Osteoblast (primary cell): ENCODE measurements at regions not wholly inside any gene's neighbourhood (a gene's known extent, or its start where the extent isn't known, plus 50 kb on each side); places are given as distances from the start of the nearest gene placed in this dataset.

ENCODE experiments used
- DNase-seq: peaks from one replicate; pipeline ENCODE4 v3.0.0; 2011; ENCODE audit warnings: low spot score, mixed read lengths; ENCODE audit not compliant: insufficient read length; ENCODE audit errors: missing footprints
- H2AFZ ChIP-seq: 2 replicates; pipeline ENCODE4 v1.6.0; 2011; ENCODE audit warnings: mild to moderate bottlenecking, low read length
- H3K27ac ChIP-seq: 2 replicates; pipeline ENCODE4 v1.5.1; 2011; ENCODE audit warnings: mild to moderate bottlenecking, low read depth, low read length, moderate library complexity
- H3K27me3 ChIP-seq: 2 replicates; pipeline ENCODE4 v1.6.0; 2012; ENCODE audit warnings: mild to moderate bottlenecking, control low read depth, inconsistent platforms, low read length, moderate library complexity; ENCODE audit not compliant: insufficient read depth
- H3K36me3 ChIP-seq: 2 replicates; pipeline ENCODE4 v1.5.1; 2011; ENCODE audit warnings: mild to moderate bottlenecking, low read length, control low read depth, moderate library complexity; ENCODE audit not compliant: insufficient read depth
- H3K4me1 ChIP-seq: 2 replicates; pipeline ENCODE4 v1.5.1; 2011; ENCODE audit warnings: mild to moderate bottlenecking, low read length, control low read depth, moderate library complexity; ENCODE audit not compliant: insufficient read depth
- H3K4me2 ChIP-seq: 2 replicates; pipeline ENCODE4 v1.6.0; 2011; ENCODE audit warnings: mild to moderate bottlenecking, low read length; ENCODE audit not compliant: insufficient read depth
- H3K4me3 ChIP-seq: fragments of 200-600 bp; sonication (generic); 3 replicates; pipeline ENCODE4 v1.5.1; 2012; ENCODE audit warnings: mild to moderate bottlenecking, low read length, inconsistent platforms; ENCODE audit not compliant: insufficient read depth
- H3K79me2 ChIP-seq: 2 replicates; pipeline ENCODE4 v1.6.0; 2012; ENCODE audit warnings: mild to moderate bottlenecking, low read length, control low read depth, inconsistent platforms; ENCODE audit not compliant: insufficient read depth
- H3K9me3 ChIP-seq: 2 replicates; pipeline ENCODE4 v1.5.1; 2011; ENCODE audit warnings: low read depth, low read length, control low read depth
- H4K20me1 ChIP-seq: 2 replicates; pipeline ENCODE4 v1.6.0; 2012; ENCODE audit warnings: mild to moderate bottlenecking, low read length, control low read depth; ENCODE audit not compliant: insufficient read depth
- CTCF ChIP-seq: IDR thresholded peaks from 2 replicates; pipeline ENCODE4 v1.5.1; 2011; ENCODE audit warnings: mild to moderate bottlenecking, low read depth, low read length, moderate library complexity; ENCODE audit errors: extremely low read depth

DNA sequence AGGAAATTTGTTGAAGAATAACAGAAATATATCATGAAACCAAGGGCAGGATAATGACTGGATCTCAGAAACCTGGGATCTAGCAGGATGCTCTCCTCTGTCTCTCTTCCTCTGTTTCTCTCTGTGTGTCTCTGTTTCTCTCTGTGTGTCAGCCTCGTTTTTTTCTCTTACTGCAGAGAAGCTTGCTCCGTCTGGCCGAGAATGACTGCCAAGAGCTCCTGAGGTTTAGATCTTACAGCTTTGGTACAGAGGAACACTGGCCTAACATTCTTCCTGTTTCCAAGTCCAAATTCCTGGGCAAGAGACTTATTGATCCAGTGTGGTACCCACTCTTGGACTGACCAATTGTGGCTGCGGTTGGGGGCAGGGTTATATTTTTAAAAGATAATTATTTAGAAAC lies 564.0 kb downstream of the XPNPEP1 start:
- Histone ChIP-seq H2AFZ (no peak overlapping the region), H3K9me3 (no peaks in the 10 kb centered on the region), H3K36me3 (no peaks in the 10 kb centered on the region), H3K27ac (no peak overlapping the region), H4K20me1 (no peaks in the 10 kb centered on the region), H3K4me2 (no peak overlapping the region), H3K79me2 (no peaks in the 10 kb centered on the region), H3K4me1 (no peaks in the 10 kb centered on the region), H3K4me3 (no peak overlapping the region), H3K27me3 (no peaks in the 10 kb centered on the region)
- TF ChIP-seq CTCF: no peak
- no peak for DNase-seq

DNA sequence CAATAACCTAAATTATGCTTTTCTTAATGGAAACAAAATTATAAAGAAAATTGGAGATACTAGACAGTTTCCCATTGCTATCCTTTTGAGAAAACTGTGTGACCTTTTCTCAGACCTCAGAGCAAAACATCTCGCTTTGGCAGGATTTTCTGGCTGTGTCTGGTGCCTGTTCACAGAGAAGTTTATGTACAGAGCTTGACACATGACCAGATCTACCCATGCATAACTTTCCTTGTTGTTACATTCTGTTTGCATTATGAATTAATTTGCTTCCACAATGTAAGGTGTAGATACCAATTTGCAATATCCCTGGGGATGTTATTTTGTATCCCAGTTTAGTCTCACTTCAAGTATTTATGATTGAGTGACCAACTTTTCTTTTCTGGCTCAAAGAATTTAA lies 565.0 kb downstream of the XPNPEP1 start:
- Histone ChIP-seq H2AFZ (no peak overlapping the region), H3K27me3 (no peaks in the 10 kb centered on the region), H4K20me1 (no peaks in the 10 kb centered on the region), H3K9me3 (no peaks in the 10 kb centered on the region), H3K4me3 (no peak overlapping the region), H3K79me2 (no peaks in the 10 kb centered on the region), H3K4me1 (no peaks in the 10 kb centered on the region), H3K4me2 (no peak overlapping the region), H3K27ac (no peak overlapping the region), H3K36me3 (no peaks in the 10 kb centered on the region)
- no peak for DNase-seq
- TF ChIP-seq CTCF: no peak

DNA sequence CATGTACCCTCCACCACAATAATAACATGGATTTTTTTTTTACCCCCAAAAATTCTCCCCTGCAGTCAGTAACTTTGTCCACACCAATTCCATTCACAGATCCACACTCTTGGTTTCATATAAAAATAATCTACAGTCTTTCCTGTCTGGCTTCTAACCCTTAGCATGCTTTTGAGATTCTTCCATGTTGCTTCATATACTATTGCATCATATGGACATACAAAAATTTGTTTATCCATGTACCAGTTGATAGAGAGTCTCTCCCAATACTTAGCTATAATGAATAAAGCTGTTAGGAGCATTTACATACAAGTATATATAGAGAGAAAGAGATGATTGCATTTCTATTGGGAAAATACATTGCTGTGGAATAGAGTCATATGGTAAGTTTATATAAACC lies 575.0 kb downstream of the XPNPEP1 start:
- H3K27me3 ChIP-seq: no peaks in the 10 kb centered on the region
- no peak overlapping the region for H3K4me2 ChIP-seq
- no peaks in the 10 kb centered on the region for H3K4me1 ChIP-seq
- H2AFZ ChIP-seq: no peak overlapping the region
- H3K4me3 ChIP-seq: no peak overlapping the region
- no peak for DNase-seq
- no peak overlapping the region for H3K27ac ChIP-seq
- no peaks in the 10 kb centered on the region for H3K79me2 ChIP-seq
- H4K20me1 ChIP-seq: no peaks in the 10 kb centered on the region
- peaks cover 6% of the 10 kb centered on the region for H3K9me3 ChIP-seq
- no peak for TF ChIP-seq CTCF
- H3K36me3 ChIP-seq: no peaks in the 10 kb centered on the region

- no peak overlapping the region for H2AFZ ChIP-seq
- no peaks in the 10 kb centered on the region for H3K4me1 ChIP-seq
- H4K20me1 ChIP-seq: no peaks in the 10 kb centered on the region
- no peak for TF ChIP-seq CTCF
- H3K36me3 ChIP-seq: no peaks in the 10 kb centered on the region
- H3K4me2 ChIP-seq: no peak overlapping the region
- peaks cover 4% of the 10 kb centered on the region for H3K9me3 ChIP-seq
- no peaks in the 10 kb centered on the region for H3K27me3 ChIP-seq
- H3K27ac ChIP-seq: no peak overlapping the region
- no peak for DNase-seq
- H3K79me2 ChIP-seq: no peaks in the 10 kb centered on the region
- no peak overlapping the region for H3K4me3 ChIP-seq
Measured at GRCh38 chr10:109343293-109343692, 580.0 kb downstream of the XPNPEP1 start.
